GDM1 (cell line): ENCODE measurements at regions not wholly inside any gene's neighbourhood (a gene's known extent, or its start where the extent isn't known, plus 50 kb on each side); places are given as distances from the start of the nearest gene placed in this dataset.

Source experiments
- DNase-seq: peaks from one replicate; lab custom pipeline; 2025; lab: John Stamatoyannopoulos, UW

GRCh38 chr7:26513948-26514347 is 222.3 kb downstream of the SNX10 start:
- DNase-seq, result no peak

GRCh38 chr7:26514633-26515032 is 223.0 kb downstream of the SNX10 start:
- no peak for DNase-seq

GRCh38 chr7:26515314-26515842 is 223.7 kb downstream of the SNX10 start:
- no peak for DNase-seq

GRCh38 chr7:26520483-26520882 is 228.8 kb downstream of the SNX10 start:
- DNase-seq, result no peak

- DNase-seq, result no peak
Observed at GRCh38 chr7:26522633-26523032, 231.0 kb downstream of the SNX10 start.

DNA sequence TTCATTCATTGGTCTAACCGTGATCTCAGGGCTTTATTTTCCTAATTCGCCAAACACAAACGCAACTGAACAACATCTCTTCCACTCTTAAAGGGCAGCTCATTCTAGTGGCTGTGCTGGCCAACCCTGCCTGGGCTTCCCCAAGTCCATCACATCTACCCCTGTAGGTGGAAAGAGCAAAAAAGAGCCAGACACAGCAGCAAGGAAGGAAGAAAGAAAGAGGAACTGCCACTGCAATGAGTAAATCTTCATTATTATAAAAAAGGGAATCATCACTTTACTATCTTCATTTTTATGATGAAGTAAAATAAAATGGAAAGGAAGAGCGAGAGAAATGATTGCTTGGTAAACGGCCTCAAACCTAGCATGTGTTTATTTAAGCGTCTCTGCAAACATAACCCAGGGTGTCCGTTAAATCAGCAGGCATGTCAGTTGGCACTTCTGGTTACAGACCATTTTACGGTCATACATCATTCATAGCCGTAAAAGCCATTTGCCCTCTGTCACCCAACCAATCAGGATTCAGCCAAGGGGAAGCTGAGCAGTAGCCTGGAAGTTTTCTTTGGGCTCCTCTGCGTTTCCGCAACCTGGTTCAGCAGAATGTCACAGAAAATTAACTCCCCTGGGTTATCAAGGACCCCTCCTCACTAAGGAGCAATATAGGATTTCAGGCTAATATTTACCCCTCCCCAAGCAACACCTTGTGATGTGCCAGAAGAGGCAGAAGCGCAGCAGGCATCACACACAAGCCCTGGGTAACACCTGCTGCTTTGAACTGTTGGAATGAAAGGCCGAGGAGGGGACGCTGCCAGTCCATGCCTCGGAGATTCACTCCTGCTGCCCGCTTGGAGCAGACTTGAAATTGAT is 234.0 kb downstream of the SNX10 start:
- DNase-seq, result peak; percentile 61

DNA sequence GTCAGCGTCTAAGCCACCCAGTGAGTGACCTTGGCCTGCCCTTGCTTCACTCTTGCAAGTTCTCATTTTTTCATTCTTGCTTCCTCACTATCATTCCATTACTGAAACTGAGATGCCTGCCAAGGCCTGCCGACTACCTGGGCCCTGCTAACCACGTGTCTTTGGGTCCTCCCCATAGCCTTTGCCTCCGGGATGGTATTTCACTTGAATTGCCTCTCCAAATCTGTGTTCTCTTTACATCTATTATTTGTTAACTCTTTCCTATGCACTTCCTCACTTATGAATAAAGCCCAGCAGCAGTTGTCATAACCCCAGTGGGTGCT is 234.6 kb downstream of the SNX10 start:
- DNase-seq, result no peak

DNA sequence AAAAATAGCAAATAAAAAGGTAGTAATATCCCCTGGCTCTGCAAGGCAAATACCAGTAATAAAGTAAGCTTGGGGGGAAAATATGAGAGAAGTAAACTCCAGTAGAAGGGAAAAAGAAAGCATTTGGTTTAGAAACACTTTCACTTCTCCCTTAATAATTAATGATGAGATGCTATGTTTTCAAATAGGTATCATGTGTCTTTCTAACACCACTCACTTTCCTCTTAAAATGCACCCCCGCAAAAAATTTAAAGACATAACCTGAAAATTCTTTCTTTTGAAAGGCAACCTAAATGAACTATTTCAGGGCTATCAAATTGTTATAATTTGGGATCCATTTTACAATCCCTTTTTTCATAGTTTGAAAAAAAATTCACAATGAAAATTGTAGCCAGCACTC is 240.3 kb downstream of the SNX10 start:
- no peak for DNase-seq

DNA sequence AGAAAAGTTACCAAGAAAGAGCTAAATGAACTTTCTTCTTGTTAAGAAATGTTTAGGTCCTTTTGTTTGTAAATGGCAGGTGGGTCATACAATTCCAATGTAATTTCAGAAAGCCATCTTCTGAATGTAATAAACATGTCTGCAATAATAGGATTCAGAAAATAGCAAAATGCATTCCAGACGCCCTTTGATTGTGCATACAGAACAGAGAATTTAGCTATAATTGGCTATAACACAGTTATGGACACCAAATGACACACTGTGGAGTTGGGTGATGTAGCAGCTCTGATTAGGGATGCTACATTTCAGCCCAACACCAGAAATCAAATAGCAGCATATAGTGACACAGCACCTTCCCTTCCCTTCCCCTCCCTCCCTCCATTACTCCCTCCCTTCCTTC is 240.8 kb downstream of the SNX10 start:
- no peak for DNase-seq

- DNase-seq, result no peak
Observed at GRCh38 chr7:26533217-26533616, 241.6 kb downstream of the SNX10 start.

GRCh38 chr7:26534649-26535482 is 243.2 kb downstream of the SNX10 start:
- no peak for DNase-seq

DNA sequence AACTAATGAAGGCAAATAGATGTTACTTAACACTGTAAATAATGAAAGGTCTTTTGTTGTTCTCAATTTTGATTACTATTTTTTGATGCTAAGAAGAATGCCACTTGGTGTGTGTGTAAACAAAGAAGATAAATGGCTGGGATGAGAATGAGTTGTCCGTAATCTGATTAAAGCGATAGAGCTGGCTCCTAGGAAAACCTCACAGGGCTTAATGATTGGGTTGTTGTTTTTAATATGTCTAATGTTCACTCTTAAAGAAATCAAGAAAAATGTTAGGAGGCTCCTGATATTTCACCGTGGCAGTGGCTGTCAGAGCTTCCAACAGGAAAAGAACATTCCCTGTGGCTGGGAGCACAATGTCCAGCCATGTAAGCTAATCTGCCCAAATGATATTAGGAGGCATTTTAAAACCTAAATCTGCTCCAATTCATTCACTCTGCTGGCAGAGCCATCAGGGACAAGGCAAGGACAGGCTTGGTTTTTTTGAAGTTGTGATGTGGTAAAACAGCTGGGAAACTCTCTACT is 243.9 kb downstream of the SNX10 start:
- DNase-seq, result no peak

- no peak for DNase-seq
Observed at GRCh38 chr7:26538216-26538615, 246.6 kb downstream of the SNX10 start.

GRCh38 chr7:26538689-26539088 is 247.0 kb downstream of the SNX10 start:
- peak; percentile 66 for DNase-seq

- no peak for DNase-seq
Observed at GRCh38 chr7:26543340-26543739, 251.7 kb downstream of the SNX10 start.

DNA sequence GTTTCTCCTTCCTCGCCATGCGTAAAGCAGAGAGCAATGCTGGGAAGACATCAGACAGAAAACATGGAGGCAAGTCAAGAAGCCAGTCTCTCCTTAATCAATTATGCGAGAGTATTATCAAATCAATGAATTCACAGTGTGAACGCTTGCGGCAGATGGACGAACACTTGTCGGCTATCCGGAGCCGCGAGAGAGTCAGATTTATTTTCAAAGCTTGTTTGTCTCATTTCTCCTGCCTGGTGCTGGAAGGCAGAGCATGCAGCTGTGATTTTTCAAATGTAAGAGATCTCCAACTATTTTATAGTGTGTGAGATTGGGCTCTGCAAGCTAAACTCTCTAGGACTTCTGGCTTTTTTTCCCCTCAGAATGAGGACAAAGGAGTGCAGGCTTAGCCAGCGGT is 252.3 kb downstream of the SNX10 start:
- DNase-seq, result no peak

- no peak for DNase-seq
Observed at GRCh38 chr7:26546508-26547053, 254.9 kb downstream of the SNX10 start.

GRCh38 chr7:26547156-26547555 is 255.5 kb downstream of the SNX10 start:
- no peak for DNase-seq

GRCh38 chr7:26549281-26549944 is 257.8 kb downstream of the SNX10 start:
- peak; percentile 85 for DNase-seq

DNA sequence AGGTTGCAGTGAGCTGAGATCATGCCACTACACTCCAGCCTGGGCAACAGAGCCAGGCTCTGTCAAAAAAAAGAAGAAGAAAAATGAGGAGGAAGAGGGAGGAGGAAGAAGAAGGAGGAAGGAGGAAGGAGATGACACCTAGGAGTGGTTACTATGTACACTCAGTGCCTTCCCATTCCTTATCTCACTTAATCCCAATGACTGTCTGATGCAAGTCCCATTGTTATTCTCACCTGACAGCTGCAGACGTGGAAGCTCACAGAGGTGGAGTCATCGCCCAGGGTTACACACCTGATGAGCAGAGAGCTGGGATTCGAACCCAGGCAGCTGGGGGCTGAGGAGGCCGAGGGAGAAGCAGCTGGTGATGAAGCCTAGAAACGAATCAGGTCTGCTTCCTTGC is 258.8 kb downstream of the SNX10 start:
- DNase-seq, result no peak

- no peak for DNase-seq
Observed at GRCh38 chr7:26551740-26552139, 260.1 kb downstream of the SNX10 start.

DNA sequence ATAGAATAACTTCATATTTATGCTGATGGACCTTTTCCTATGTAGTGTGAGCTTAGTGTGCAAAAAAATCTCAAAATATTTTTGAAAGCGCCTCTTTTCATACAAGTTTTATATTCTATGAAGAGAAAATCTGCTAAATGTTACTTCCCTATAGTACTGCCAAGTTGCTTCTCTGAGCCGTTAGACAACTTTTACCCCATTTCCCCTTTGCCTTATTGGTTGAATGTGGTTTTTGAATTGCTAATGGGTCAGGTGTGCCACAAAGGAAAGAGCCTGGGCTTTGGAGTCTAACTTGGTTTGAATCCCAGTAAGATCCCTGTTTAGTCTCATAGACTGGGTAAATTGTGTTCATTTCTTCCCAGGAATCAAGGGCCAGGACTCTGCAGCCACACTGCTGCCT is 261.5 kb downstream of the SNX10 start:
- DNase-seq, result no peak
